Osteoblast (primary cell): ENCODE measurements at regions not wholly inside any gene's neighbourhood (a gene's known extent, or its start where the extent isn't known, plus 50 kb on each side); places are given as distances from the start of the nearest gene placed in this dataset.

Experiments
- DNase-seq: peaks from one replicate; pipeline ENCODE4 v3.0.0; 2011; ENCODE audit warnings: low spot score, mixed read lengths; ENCODE audit not compliant: insufficient read length; ENCODE audit errors: missing footprints
- H2AFZ ChIP-seq: 2 replicates; pipeline ENCODE4 v1.6.0; 2011; ENCODE audit warnings: mild to moderate bottlenecking, low read length
- H3K27ac ChIP-seq: 2 replicates; pipeline ENCODE4 v1.5.1; 2011; ENCODE audit warnings: mild to moderate bottlenecking, low read depth, low read length, moderate library complexity
- H3K27me3 ChIP-seq: 2 replicates; pipeline ENCODE4 v1.6.0; 2012; ENCODE audit warnings: mild to moderate bottlenecking, control low read depth, inconsistent platforms, low read length, moderate library complexity; ENCODE audit not compliant: insufficient read depth
- H3K36me3 ChIP-seq: 2 replicates; pipeline ENCODE4 v1.5.1; 2011; ENCODE audit warnings: mild to moderate bottlenecking, low read length, control low read depth, moderate library complexity; ENCODE audit not compliant: insufficient read depth
- H3K4me1 ChIP-seq: 2 replicates; pipeline ENCODE4 v1.5.1; 2011; ENCODE audit warnings: mild to moderate bottlenecking, low read length, control low read depth, moderate library complexity; ENCODE audit not compliant: insufficient read depth
- H3K4me2 ChIP-seq: 2 replicates; pipeline ENCODE4 v1.6.0; 2011; ENCODE audit warnings: mild to moderate bottlenecking, low read length; ENCODE audit not compliant: insufficient read depth
- H3K4me3 ChIP-seq: fragments of 200-600 bp; sonication (generic); 3 replicates; pipeline ENCODE4 v1.5.1; 2012; ENCODE audit warnings: mild to moderate bottlenecking, low read length, inconsistent platforms; ENCODE audit not compliant: insufficient read depth
- H3K79me2 ChIP-seq: 2 replicates; pipeline ENCODE4 v1.6.0; 2012; ENCODE audit warnings: mild to moderate bottlenecking, low read length, control low read depth, inconsistent platforms; ENCODE audit not compliant: insufficient read depth
- H3K9me3 ChIP-seq: 2 replicates; pipeline ENCODE4 v1.5.1; 2011; ENCODE audit warnings: low read depth, low read length, control low read depth
- H4K20me1 ChIP-seq: 2 replicates; pipeline ENCODE4 v1.6.0; 2012; ENCODE audit warnings: mild to moderate bottlenecking, low read length, control low read depth; ENCODE audit not compliant: insufficient read depth
- TF ChIP-seq, protein P1 (sequence below): IDR thresholded peaks from 2 replicates; pipeline ENCODE4 v1.5.1; 2011; ENCODE audit warnings: mild to moderate bottlenecking, low read depth, low read length, moderate library complexity; ENCODE audit errors: extremely low read depth

DNA sequence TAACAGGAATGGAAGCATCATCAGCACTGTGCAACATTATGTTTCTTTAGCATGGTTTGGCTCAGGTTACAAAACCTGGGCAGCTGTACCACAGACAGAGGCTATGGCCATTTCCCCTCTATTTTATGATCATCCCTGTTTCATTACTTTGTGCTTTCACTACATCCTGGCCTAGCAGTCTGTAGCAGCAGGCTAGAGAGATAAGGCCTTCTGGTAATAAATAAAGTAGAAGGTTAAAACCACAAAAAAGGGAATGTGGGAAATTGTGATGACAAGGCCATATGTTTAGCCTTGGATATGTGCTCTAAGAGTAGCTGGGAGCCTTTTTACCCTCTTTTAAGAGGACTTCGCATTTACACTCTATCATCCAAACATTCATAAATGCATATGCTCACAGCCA lies 266.2 kb upstream of the PHF14 start:
- H3K27me3 ChIP-seq: no peaks in the 10 kb centered on the region
- no peak for DNase-seq
- H3K9me3 ChIP-seq: no peaks in the 10 kb centered on the region
- H3K4me1 ChIP-seq: no peaks in the 10 kb centered on the region
- H3K79me2 ChIP-seq: no peaks in the 10 kb centered on the region
- no peak overlapping the region for H2AFZ ChIP-seq
- no peaks in the 10 kb centered on the region for H3K36me3 ChIP-seq
- H3K4me2 ChIP-seq: no peak overlapping the region
- H3K4me3 ChIP-seq: no peak overlapping the region
- H4K20me1 ChIP-seq: no peaks in the 10 kb centered on the region
- H3K27ac ChIP-seq: no peak overlapping the region
- TF ChIP-seq, protein P1, sequence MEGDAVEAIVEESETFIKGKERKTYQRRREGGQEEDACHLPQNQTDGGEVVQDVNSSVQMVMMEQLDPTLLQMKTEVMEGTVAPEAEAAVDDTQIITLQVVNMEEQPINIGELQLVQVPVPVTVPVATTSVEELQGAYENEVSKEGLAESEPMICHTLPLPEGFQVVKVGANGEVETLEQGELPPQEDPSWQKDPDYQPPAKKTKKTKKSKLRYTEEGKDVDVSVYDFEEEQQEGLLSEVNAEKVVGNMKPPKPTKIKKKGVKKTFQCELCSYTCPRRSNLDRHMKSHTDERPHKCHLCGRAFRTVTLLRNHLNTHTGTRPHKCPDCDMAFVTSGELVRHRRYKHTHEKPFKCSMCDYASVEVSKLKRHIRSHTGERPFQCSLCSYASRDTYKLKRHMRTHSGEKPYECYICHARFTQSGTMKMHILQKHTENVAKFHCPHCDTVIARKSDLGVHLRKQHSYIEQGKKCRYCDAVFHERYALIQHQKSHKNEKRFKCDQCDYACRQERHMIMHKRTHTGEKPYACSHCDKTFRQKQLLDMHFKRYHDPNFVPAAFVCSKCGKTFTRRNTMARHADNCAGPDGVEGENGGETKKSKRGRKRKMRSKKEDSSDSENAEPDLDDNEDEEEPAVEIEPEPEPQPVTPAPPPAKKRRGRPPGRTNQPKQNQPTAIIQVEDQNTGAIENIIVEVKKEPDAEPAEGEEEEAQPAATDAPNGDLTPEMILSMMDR: no peak

DNA sequence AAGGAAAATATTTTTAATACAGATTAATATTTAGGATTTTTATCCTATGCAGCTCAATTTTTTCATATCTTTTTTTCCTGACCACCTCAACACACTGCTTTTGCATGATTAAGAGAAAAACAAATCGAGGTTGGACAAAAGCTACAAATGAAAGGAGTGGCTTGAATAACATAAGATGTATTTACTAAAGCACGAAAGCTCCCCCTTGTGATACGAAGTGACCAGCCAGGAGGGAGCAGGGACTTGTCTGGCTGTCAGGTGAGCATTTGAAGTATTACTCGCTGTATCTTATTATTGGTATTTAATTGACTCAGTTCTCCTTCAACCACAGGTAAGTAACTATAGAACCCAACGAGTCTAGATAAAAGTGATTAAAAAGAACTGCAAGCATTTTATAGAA lies 265.2 kb upstream of the PHF14 start:
- H3K4me3 ChIP-seq: no peak overlapping the region
- no peak for DNase-seq
- H2AFZ ChIP-seq: no peak overlapping the region
- no peaks in the 10 kb centered on the region for H3K79me2 ChIP-seq
- no peaks in the 10 kb centered on the region for H4K20me1 ChIP-seq
- no peak overlapping the region for H3K4me2 ChIP-seq
- H3K9me3 ChIP-seq: no peaks in the 10 kb centered on the region
- H3K27me3 ChIP-seq: no peaks in the 10 kb centered on the region
- no peak overlapping the region for H3K27ac ChIP-seq
- H3K36me3 ChIP-seq: no peaks in the 10 kb centered on the region
- no peaks in the 10 kb centered on the region for H3K4me1 ChIP-seq
- TF ChIP-seq, protein P1: no peak

DNA sequence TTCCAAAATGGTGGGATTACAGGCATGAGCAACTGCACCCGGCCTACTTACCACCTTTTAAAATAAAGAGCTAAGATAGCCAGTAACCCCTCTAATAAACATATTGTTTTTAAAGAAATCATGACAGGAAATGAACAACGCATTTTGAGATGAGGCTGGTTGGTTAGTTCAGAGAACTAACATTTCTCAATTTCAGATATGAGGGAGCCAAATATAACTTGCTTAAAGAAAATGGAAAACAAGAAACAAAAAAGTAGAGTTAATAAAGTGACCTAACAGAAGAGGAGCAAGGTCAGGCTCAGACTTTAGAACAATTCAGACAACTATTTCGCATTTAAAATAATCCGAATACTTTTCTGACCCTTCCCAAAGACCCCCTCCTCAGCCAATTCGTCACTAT lies 254.9 kb upstream of the PHF14 start:
- TF ChIP-seq, protein P1: no peak
- Histone ChIP-seq H3K4me2 (no peak overlapping the region), H3K4me3 (no peak overlapping the region), H2AFZ (no peak overlapping the region), H3K4me1 (no peaks in the 10 kb centered on the region), H3K79me2 (no peaks in the 10 kb centered on the region), H3K9me3 (no peaks in the 10 kb centered on the region), H3K27ac (no peak overlapping the region), H3K36me3 (no peaks in the 10 kb centered on the region), H3K27me3 (no peaks in the 10 kb centered on the region), H4K20me1 (no peaks in the 10 kb centered on the region)
- DNase-seq: no peak

DNA sequence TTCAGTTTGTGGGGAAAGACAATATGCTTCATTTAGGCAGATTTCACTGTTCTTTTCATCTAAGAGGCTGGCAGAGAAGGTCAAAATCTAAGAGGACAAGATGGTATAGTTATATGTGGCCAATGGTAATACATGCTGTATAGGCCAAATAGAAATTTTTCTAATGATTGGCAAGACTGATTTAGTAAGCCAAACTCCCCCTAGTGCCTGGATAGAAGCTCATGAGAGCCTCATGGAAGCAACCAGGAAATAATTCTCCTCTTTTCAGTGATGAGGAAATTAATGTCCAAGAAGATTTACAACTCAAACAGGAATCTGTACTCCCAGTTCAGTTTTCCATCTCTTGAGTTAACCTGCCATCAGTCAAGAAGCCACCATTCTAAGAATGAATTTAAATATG lies 253.6 kb upstream of the PHF14 start:
- Histone ChIP-seq H3K9me3 (no peaks in the 10 kb centered on the region), H3K27me3 (no peaks in the 10 kb centered on the region), H3K4me2 (no peak overlapping the region), H3K4me1 (no peaks in the 10 kb centered on the region), H3K36me3 (no peaks in the 10 kb centered on the region), H2AFZ (no peak overlapping the region), H3K79me2 (no peaks in the 10 kb centered on the region), H3K27ac (no peak overlapping the region), H4K20me1 (no peaks in the 10 kb centered on the region), H3K4me3 (no peak overlapping the region)
- TF ChIP-seq, protein P1: no peak
- DNase-seq: no peak
